GM12878 (cell line): ENCODE measurements at regions not wholly inside any gene's neighbourhood (a gene's known extent, or its start where the extent isn't known, plus 50 kb on each side); places are given as distances from the start of the nearest gene placed in this dataset.

Experiments used
- ATAC-seq: fragments of 200-7000 bp; cut with Tn5 transposase; 3 replicates; pipeline ENCODE4 v1.9.1; 2020; ENCODE audit warnings: mild to moderate bottlenecking, moderate library complexity
- BruUV-seq: library from RNA; stranded (reverse); fragments of 400-500 nt; replicated peaks from 2 replicates; lab custom pipeline; 2021; lab: Mats Ljungman, UMichigan
- CTCF ChIA-PET: fragments of 300-600 bp; sonication (Branson Sonifier 250); formaldehyde crosslinking; extraction: SDS; loops from one replicate; lab custom pipeline; 2021; ENCODE audit warnings: inconsistent platforms; lab: Yijun Ruan, JAX
- POLR2A ChIA-PET: fragments of 350-600 bp; formaldehyde crosslinking; extraction: SDS; loops from one replicate; lab custom pipeline; 2021; ENCODE audit warnings: inconsistent platforms; lab: Charles Lee
- RAD21 ChIA-PET: fragments of 300-600 bp; sonication (Branson Sonifier 250); formaldehyde crosslinking; loops from one replicate; lab custom pipeline; 2023; ENCODE audit warnings: antibody characterized with exemption; ENCODE audit not compliant: unreplicated experiment; lab: Charles Lee
- SMC1A ChIA-PET: fragments of 300-600 bp; sonication (Branson Sonifier 250); formaldehyde crosslinking; loops from one replicate; lab custom pipeline; 2023; ENCODE audit not compliant: unreplicated experiment, uncharacterized antibody; lab: Charles Lee
- DNase-seq: peaks from one replicate; pipeline ENCODE4 v3.0.0-alpha.2; 2011; ENCODE audit warnings: low read depth, low spot score
- FAIRE-seq: peaks from 3 replicates; lab custom pipeline; 2011; peaks lifted over from hg19 to GRCh38; lab: Jason Lieb, UNC
- H2AFZ ChIP-seq: 2 replicates; pipeline ENCODE4 v1.6.0; 2011; ENCODE audit warnings: low read depth, low read length, control low read depth; ENCODE audit not compliant: control insufficient read depth
- H3K27ac ChIP-seq: 2 replicates; pipeline ENCODE4 v1.5.1; 2011; ENCODE audit warnings: control low read depth; ENCODE audit not compliant: control insufficient read depth, insufficient read depth
- H3K27me3 ChIP-seq, 2 experiments: replicated peaks in 1 of 2; 2 replicates each; pipeline versions ENCODE4 v1.6.0 to v1.6.1; 2011; ENCODE audit warnings: low read length in 1 of 2; ENCODE audit not compliant: control insufficient read depth in 2 of 2, insufficient read depth in 2 of 2
- H3K36me3 ChIP-seq, 2 experiments: 2 replicates each; pipeline ENCODE4 v1.5.1; 2011; ENCODE audit warnings: low read length in 1 of 2; ENCODE audit not compliant: control insufficient read depth in 2 of 2, insufficient read depth in 2 of 2
- H3K4me1 ChIP-seq: 2 replicates; pipeline ENCODE4 v1.6.1; 2011; ENCODE audit warnings: mild to moderate bottlenecking, low read length, moderate library complexity, mixed read lengths; ENCODE audit not compliant: control insufficient read depth, insufficient read depth
- H3K4me2 ChIP-seq: 2 replicates; pipeline ENCODE4 v1.6.0; 2011; ENCODE audit warnings: control low read depth; ENCODE audit not compliant: control insufficient read depth, insufficient read depth
- H3K4me3 ChIP-seq: fragments of 200-600 bp; sonication (generic); 2 replicates; pipeline ENCODE4 v1.5.1; 2016
- H3K79me2 ChIP-seq: 2 replicates; pipeline ENCODE4 v1.6.0; 2011; ENCODE audit warnings: low read length; ENCODE audit not compliant: control insufficient read depth, insufficient read depth
- H3K9ac ChIP-seq: 2 replicates; pipeline ENCODE4 v1.8.0; 2011; ENCODE audit warnings: low read length, control low read depth, mixed read lengths; ENCODE audit not compliant: control insufficient read depth, insufficient read depth
- H3K9me3 ChIP-seq: replicated peaks from 3 replicates; pipeline ENCODE4 v1.5.1; 2011; ENCODE audit warnings: mild to moderate bottlenecking, low read length; ENCODE audit not compliant: control insufficient read depth, insufficient read depth
- H4K20me1 ChIP-seq: 2 replicates; pipeline ENCODE4 v1.6.0; 2011; ENCODE audit not compliant: control insufficient read depth, insufficient read depth
- ATF2 ChIP-seq: IDR thresholded peaks from 2 replicates; pipeline ENCODE4 v1.6.1; 2012; ENCODE audit warnings: low read length, inconsistent platforms
- CBFB ChIP-seq: IDR thresholded peaks from 2 replicates; pipeline ENCODE4 v1.6.1; 2016; ENCODE audit warnings: antibody characterized with exemption, low read depth
- CHD4 ChIP-seq: fragments of 200-600 bp; sonication (generic); IDR thresholded peaks from 2 replicates; pipeline ENCODE4 v1.6.1; 2016; ENCODE audit warnings: mild to moderate bottlenecking
- EP300 ChIP-seq, 2 experiments: fragments of 150-350 bp in 1 of 2; IDR thresholded peaks; 2 replicates each; pipeline ENCODE4 v1.6.1; 2011 to 2012; ENCODE audit warnings: low read depth in 2 of 2, low read length in 2 of 2, borderline replicate concordance in 1 of 2, improper control_type of control experiment in 1 of 2, inconsistent platforms in 1 of 2; ENCODE audit not compliant: control insufficient read depth in 1 of 2
- NR2F1 ChIP-seq: fragments of 450-650 bp; conservative IDR thresholded peaks from 2 replicates; pipeline ENCODE4 v1.6.1; 2017; ENCODE audit warnings: mild to moderate bottlenecking
- NRF1 ChIP-seq: conservative IDR thresholded peaks from 2 replicates; pipeline ENCODE4 v1.6.1; 2011; ENCODE audit warnings: mild to moderate bottlenecking, low read depth, low read length, improper control_type of control experiment
- PAX5 ChIP-seq: IDR thresholded peaks from 2 replicates; pipeline ENCODE4 v1.6.1; 2011; ENCODE audit warnings: low read depth, low read length, borderline replicate concordance
- PKNOX1 ChIP-seq: fragments of 450-650 bp; IDR thresholded peaks from 2 replicates; pipeline ENCODE4 v1.6.1; 2016; ENCODE audit warnings: mild to moderate bottlenecking
- POLR2A ChIP-seq: IDR thresholded peaks from 2 replicates; pipeline ENCODE4 v1.6.1; 2011; ENCODE audit warnings: low read depth, mild to moderate bottlenecking, low read length
- RB1 ChIP-seq: fragments of 450-650 bp; formaldehyde crosslinking; IDR thresholded peaks from 2 replicates; pipeline ENCODE4 v1.6.1; 2017; ENCODE audit warnings: mild to moderate bottlenecking, borderline replicate concordance
- RELA ChIP-seq: fragments of 450-650 bp; IDR thresholded peaks from 2 replicates; pipeline ENCODE4 v1.8.0; 2014; ENCODE audit warnings: borderline replicate concordance; ENCODE audit not compliant: partially characterized antibody
- REST ChIP-seq: IDR thresholded peaks from 2 replicates; pipeline ENCODE4 v1.6.1; 2012; ENCODE audit warnings: mild to moderate bottlenecking, low read depth, low read length
- RFX5 ChIP-seq: IDR thresholded peaks from 2 replicates; pipeline ENCODE4 v1.6.1; 2011; ENCODE audit warnings: low read depth, low read length, improper control_type of control experiment
- SMAD5 ChIP-seq: IDR thresholded peaks from 2 replicates; pipeline ENCODE4 v1.6.1; 2016; ENCODE audit warnings: antibody characterized with exemption, low read depth
- TAF1 ChIP-seq: IDR thresholded peaks from 2 replicates; pipeline ENCODE4 v1.6.1; 2011; ENCODE audit warnings: mild to moderate bottlenecking, low read depth, low read length, borderline replicate concordance
- TCF3 ChIP-seq: IDR thresholded peaks from 2 replicates; pipeline ENCODE4 v1.6.1; 2012; ENCODE audit warnings: low read depth, mild to moderate bottlenecking, low read length, borderline replicate concordance; ENCODE audit not compliant: insufficient read depth
- TCF7 ChIP-seq: IDR thresholded peaks from 2 replicates; pipeline ENCODE4 v1.6.1; 2014; ENCODE audit warnings: antibody characterized with exemption, borderline replicate concordance
- YBX1 ChIP-seq: fragments of 450-650 bp; IDR thresholded peaks from 2 replicates; pipeline ENCODE4 v1.6.1; 2016; ENCODE audit warnings: antibody characterized with exemption
- ZSCAN29 ChIP-seq: fragments of 450-650 bp; IDR thresholded peaks from 2 replicates; pipeline ENCODE4 v1.6.1; 2017; ENCODE audit warnings: mild to moderate bottlenecking, moderate library complexity
- WGBS: methylation state at CpG from one replicate; pipeline ENCODE4 v1.1.6; 2016; ENCODE audit warnings: low lambda C conversion rate; ENCODE audit not compliant: insufficient replicate concordance, insufficient coverage; ENCODE audit errors: missing lambda C conversion rate; 5-methylcytosine and 5-hydroxymethylcytosine counted together
- in situ Hi-C: fragments of 300-500 bp; cut with MboI; formaldehyde crosslinking; loops from 9 replicates; pipeline ENCODE4 v1.14.3; 2018; ENCODE audit warnings: mixed read lengths
- intact Hi-C: fragments of 100-400 bp; cut with micrococcal nuclease; formaldehyde crosslinking; loops from one replicate; pipeline ENCODE4 v1.14.2; 2022; ENCODE audit not compliant: unreplicated experiment

- no peaks in the 10 kb centered on the region for H3K36me3 ChIP-seq
- no peaks in the 10 kb centered on the region for H3K27me3 ChIP-seq
- peak overlapping the region; percentile 45 for H2AFZ ChIP-seq
- H3K9me3 ChIP-seq: no peaks in the 10 kb centered on the region
- peak; percentile 91 for DNase-seq
- no peaks in the 10 kb centered on the region for H4K20me1 ChIP-seq
- peak overlapping the region; percentile 100 for H3K27ac ChIP-seq
- intact Hi-C loops: loop anchor here (5.0 kb wide), 4 partner anchors 125 to 340 kb away; no protein-coding TSS in a partner anchor
- ATAC-seq: peak; percentile 54
- peak overlapping the region; percentile 99 for H3K4me2 ChIP-seq
- ChIA-PET SMC1A (interaction anchor here (0.9 to 15.5 kb wide), 21 partner anchors 8 to 326 kb away, joined by 3 to 489 read pairs (median 5); no protein-coding TSS in a partner anchor), RAD21 (interaction anchor here (0.6 to 14.0 kb wide), 19 partner anchors 8 to 345 kb away, joined by 3 to 395 read pairs (median 6); no protein-coding TSS in a partner anchor), CTCF (interaction anchor here (1.0 to 15.8 kb wide), 8 partner anchors 13 to 326 kb away, joined by 3 to 146 read pairs (median 10); no protein-coding TSS in a partner anchor), POLR2A (interaction anchor here (0.6 to 15.9 kb wide), 10 partner anchors 10 to 227 kb away, joined by 3 to 304 read pairs (median 6); no protein-coding TSS in a partner anchor)
- peaks cover 39% of the 10 kb centered on the region for H3K79me2 ChIP-seq
- H3K4me3 ChIP-seq: peak overlapping the region; percentile 19; the same call in 1 of the 2 replicates
- FAIRE-seq: peak; percentile 72
- H3K9ac ChIP-seq: peak overlapping the region; percentile 87
- BruUV-seq: TSS peak; percentile 53
- in situ Hi-C loops: loop anchor here (5.0 to 25.0 kb wide), 5 partner anchors 175 to 1895 kb away; partner anchors contain the start of gene MARCKS
- peaks cover 77% of the 10 kb centered on the region for H3K4me1 ChIP-seq
- WGBS: 1% methylated on average over 8 of the region's 8 CpGs
- TF ChIP-seq NRF1: no peak
- TF ChIP-seq POLR2A: peak; percentile 88
- peak; percentile 59; the same call in 1 of the 2 replicates for TF ChIP-seq CBFB
- no peak; the same call in 1 of the 2 replicates for TF ChIP-seq CHD4
- TF ChIP-seq EP300 (IDR thresholded peaks at IDR 0.05; ENCODE audit: borderline replicate concordance in 1 of 2, control insufficient read depth in 1 of 2, low read depth in 2 of 2, low read length in 2 of 2): 0 out of 4 replicates have a peak, but pooled peaks of 1 of the 2 experiments have one; percentile 50
- TF ChIP-seq RELA: peak; percentile 57
- peak; percentile 64; the same call in 1 of the 2 replicates for TF ChIP-seq TCF3
- no peak for TF ChIP-seq YBX1
- TF ChIP-seq TAF1: peak; percentile 83
- no peak for TF ChIP-seq RB1
- TF ChIP-seq RFX5: no peak
- peak; percentile 26; the same call in 1 of the 2 replicates for TF ChIP-seq NR2F1
- TF ChIP-seq TCF7: no peak
- TF ChIP-seq ZSCAN29: no peak
- no peak for TF ChIP-seq PAX5
- TF ChIP-seq REST: peak; percentile 8; the same call in 1 of the 2 replicates
- peak; percentile 88 for TF ChIP-seq ATF2
- TF ChIP-seq PKNOX1: peak; percentile 78
- TF ChIP-seq SMAD5: peak; percentile 85
Observed at GRCh38 chr6:113632220-113632864, 224.8 kb upstream of the MARCKS start.
